IPS DF 6.9 (cell line): ENCODE measurements at regions not wholly inside any gene's neighbourhood (a gene's known extent, or its start where the extent isn't known, plus 50 kb on each side); places are given as distances from the start of the nearest gene placed in this dataset.
"Not testable (repeated sequence)": the region's sequence is repeated elsewhere in the genome, so short reads cannot be mapped to it uniquely, and the experiment has no call there.

Experiments used
- DNase-seq: peaks from one replicate; pipeline ENCODE4 v3.0.0-alpha.2; 2013; ENCODE audit warnings: low read depth, low spot score
- H3K27ac ChIP-seq: one replicate; pipeline ENCODE4 v1.5.1; 2013; ENCODE audit warnings: low read length, control low read depth
- H3K27me3 ChIP-seq: 2 replicates; pipeline ENCODE4 v1.6.1; 2013; ENCODE audit warnings: mild to moderate bottlenecking, low read length; ENCODE audit not compliant: control insufficient read depth, insufficient read depth
- H3K36me3 ChIP-seq: 2 replicates; pipeline ENCODE4 v1.6.1; 2013; ENCODE audit warnings: low read length; ENCODE audit not compliant: control insufficient read depth, insufficient read depth
- H3K4me1 ChIP-seq: 2 replicates; pipeline ENCODE4 v1.6.1; 2013; ENCODE audit warnings: low read length; ENCODE audit not compliant: control insufficient read depth, insufficient read depth
- H3K4me3 ChIP-seq: 2 replicates; pipeline ENCODE4 v1.5.1; 2013; ENCODE audit warnings: mild to moderate bottlenecking, low read length
- H3K9me3 ChIP-seq: 2 replicates; pipeline ENCODE4 v1.6.1; 2013; ENCODE audit warnings: low read length, inconsistent platforms; ENCODE audit not compliant: control insufficient read depth, insufficient read depth
- WGBS: extraction: QIAGEN DNeasy Blood & Tissue Kit; methylation state at CpG from one replicate; pipeline ENCODE4 v1.1.7; 2013; ENCODE audit warnings: mixed read lengths, missing lambda C conversion rate; ENCODE audit not compliant: insufficient read length, insufficient coverage; 5-methylcytosine and 5-hydroxymethylcytosine counted together

GRCh38 chr2:129800285-129800684, 179.2 kb upstream of the RAB6C start:
- WGBS = no CpG with 5 or more reads among the region's 5 CpGs
- H3K27me3 ChIP-seq = no peaks in the 10 kb centered on the region

GRCh38 chr2:129800686-129801085, 178.8 kb upstream of the RAB6C start:
- H3K4me1 ChIP-seq = no peaks in the 10 kb centered on the region; the same call in 1 of the 2 replicates
- H3K27me3 ChIP-seq = no peaks in the 10 kb centered on the region
- no peak overlapping the region for H3K27ac ChIP-seq
- H3K4me3 ChIP-seq = no peak overlapping the region
- no peaks in the 10 kb centered on the region for H3K9me3 ChIP-seq
- no peaks in the 10 kb centered on the region for H3K36me3 ChIP-seq
- DNase-seq = no peak
- WGBS = no CpG with 5 or more reads among the region's 5 CpGs

More at GRCh38 chr2:129800285-129800684, 179.2 kb upstream of the RAB6C start:
- Histone ChIP-seq H3K9me3 (no peaks in the 10 kb centered on the region), H3K4me1 (no peaks in the 10 kb centered on the region; the same call in 1 of the 2 replicates), H3K4me3 (no peak overlapping the region), H3K36me3 (no peaks in the 10 kb centered on the region), H3K27ac (no peak overlapping the region)
- no peak for DNase-seq

DNA sequence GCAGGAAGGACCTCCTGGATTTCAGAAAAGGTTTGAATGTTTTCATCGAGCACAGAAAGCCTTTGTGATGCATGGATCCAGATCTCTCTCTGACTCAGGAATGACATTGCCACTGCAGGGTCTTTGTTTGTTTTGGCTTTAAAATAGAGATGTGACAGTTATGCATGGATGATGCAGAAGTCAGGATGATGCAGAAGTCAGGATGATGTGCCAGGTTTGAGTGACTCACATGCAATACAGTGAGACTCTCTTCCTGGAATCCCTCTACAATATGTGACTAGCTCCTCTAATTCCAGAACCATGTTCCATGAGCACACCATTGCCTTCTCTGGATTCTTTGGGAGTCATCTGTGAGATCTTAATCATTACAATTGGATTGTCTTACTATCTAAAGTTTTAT, 177.9 kb upstream of the RAB6C start:
- Histone ChIP-seq H3K27me3 (no peaks in the 10 kb centered on the region), H3K4me3 (no peak overlapping the region), H3K36me3 (no peaks in the 10 kb centered on the region), H3K27ac (no peak overlapping the region), H3K9me3 (no peaks in the 10 kb centered on the region), H3K4me1 (no peaks in the 10 kb centered on the region; the same call in 1 of the 2 replicates)
- no CpG with 5 or more reads among the region's 1 CpG for WGBS
- no peak for DNase-seq

DNA sequence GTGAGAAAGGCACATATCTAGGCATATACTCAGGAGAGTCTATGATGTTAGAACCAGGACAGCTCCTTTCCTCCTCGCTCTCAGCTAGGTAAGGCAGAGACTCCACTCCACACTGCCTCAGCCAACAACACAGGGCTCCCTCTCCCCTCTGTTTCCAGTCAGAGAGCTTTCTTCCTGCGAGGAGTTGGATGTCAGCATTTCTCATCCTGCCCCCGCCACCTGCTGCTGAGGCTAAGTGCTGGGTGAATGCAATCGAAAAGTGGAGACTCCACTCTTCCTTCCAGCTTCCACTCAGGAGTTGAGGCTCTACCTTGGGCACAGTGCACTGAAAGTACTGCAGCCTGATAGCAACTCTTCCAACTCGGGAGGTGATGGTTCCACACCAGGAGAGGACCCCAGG, 177.2 kb upstream of the RAB6C start:
- no peak overlapping the region for H3K4me3 ChIP-seq
- no peaks in the 10 kb centered on the region for H3K36me3 ChIP-seq
- no CpG with 5 or more reads among the region's 5 CpGs for WGBS
- DNase-seq = no peak
- no peaks in the 10 kb centered on the region for H3K9me3 ChIP-seq
- H3K27me3 ChIP-seq = no peaks in the 10 kb centered on the region
- no peak overlapping the region for H3K27ac ChIP-seq
- peaks cover 1% of the 10 kb centered on the region; the same call in 1 of the 2 replicates for H3K4me1 ChIP-seq

DNA sequence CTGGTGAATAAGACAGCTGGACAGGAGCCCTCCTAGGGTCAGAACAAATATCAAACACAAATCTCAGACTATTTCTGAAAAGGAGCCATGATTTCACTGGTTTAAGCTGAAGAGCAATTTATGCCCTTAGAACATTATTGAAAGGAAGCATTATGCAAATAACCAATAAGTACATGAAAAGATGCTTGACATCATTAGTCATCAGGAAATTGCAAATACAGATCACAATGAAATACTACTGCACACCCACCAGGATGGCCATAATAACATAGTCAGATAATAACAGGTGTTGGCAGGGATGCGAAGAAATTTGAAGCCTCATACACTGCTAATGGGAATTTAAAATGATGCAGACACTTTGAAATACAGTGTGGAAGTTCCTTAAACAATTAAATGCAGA, 176.4 kb upstream of the RAB6C start:
- Histone ChIP-seq H3K4me1 (peaks cover 1% of the 10 kb centered on the region; the same call in 1 of the 2 replicates), H3K27me3 (no peaks in the 10 kb centered on the region), H3K36me3 (no peaks in the 10 kb centered on the region), H3K27ac (no peak overlapping the region), H3K9me3 (no peaks in the 10 kb centered on the region), H3K4me3 (no peak overlapping the region)
- WGBS = no CpG with 5 or more reads among the region's 1 CpG
- no peak for DNase-seq

DNA sequence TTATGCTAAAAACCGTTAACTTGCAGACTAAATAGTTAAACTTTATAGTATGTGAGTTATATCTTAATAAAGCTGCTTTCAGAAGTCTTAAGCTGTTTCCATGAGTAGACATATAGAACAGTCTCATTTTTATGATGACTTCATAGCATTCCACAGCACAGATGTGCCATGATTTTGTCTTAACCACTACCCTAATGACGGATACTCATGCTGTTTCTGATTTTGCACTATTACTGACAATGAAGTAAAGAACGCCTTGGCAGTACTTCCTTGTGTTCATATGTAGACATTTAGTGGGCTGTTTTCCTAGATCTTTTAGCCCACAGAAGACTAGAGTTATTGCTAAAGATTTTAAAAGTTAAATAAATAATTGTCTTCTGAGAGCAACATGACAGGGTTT, 175.6 kb upstream of the RAB6C start:
- WGBS = no CpG with 5 or more reads among the region's 3 CpGs
- DNase-seq = no peak
- Histone ChIP-seq H3K4me3 (no peak overlapping the region), H3K36me3 (no peaks in the 10 kb centered on the region), H3K27ac (no peak overlapping the region), H3K9me3 (no peaks in the 10 kb centered on the region), H3K27me3 (no peaks in the 10 kb centered on the region), H3K4me1 (peaks cover 1% of the 10 kb centered on the region; the same call in 1 of the 2 replicates)

GRCh38 chr2:129805899-129806298, 173.6 kb upstream of the RAB6C start:
- H3K27me3 ChIP-seq = no peaks in the 10 kb centered on the region
- DNase-seq = no peak
- no peak overlapping the region for H3K4me3 ChIP-seq
- no peaks in the 10 kb centered on the region for H3K36me3 ChIP-seq
- peaks cover 1% of the 10 kb centered on the region; the same call in 1 of the 2 replicates for H3K4me1 ChIP-seq
- 100% methylated on average over 2 of the region's 11 CpGs for WGBS
- H3K27ac ChIP-seq = no peak overlapping the region
- no peaks in the 10 kb centered on the region for H3K9me3 ChIP-seq

DNA sequence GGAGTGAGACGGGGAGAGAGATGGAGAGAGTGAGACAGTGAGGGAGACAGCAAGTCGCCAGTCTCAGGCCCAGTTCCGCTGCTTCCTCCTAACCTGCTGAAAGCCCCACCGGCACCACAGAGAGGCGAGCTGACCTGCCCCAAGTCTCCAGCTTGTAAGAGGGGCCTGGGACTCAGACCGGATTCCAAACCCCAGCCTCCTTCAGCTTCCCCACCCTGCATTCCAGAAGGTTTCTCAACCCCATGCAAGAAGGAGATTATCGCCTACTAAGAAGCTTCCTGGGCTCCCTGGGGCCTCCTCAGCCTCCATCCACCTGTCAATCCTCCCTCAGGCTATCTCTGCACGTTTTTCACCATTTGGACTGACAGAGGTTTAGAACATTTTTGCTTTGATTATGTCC, 173.1 kb upstream of the RAB6C start:
- Histone ChIP-seq H3K4me1 (peaks cover 1% of the 10 kb centered on the region; the same call in 1 of the 2 replicates), H3K27ac (no peak overlapping the region), H3K36me3 (no peaks in the 10 kb centered on the region), H3K9me3 (no peaks in the 10 kb centered on the region), H3K4me3 (no peak overlapping the region), H3K27me3 (no peaks in the 10 kb centered on the region)
- WGBS = 100% methylated on average over 1 of the region's 8 CpGs
- no peak for DNase-seq

DNA sequence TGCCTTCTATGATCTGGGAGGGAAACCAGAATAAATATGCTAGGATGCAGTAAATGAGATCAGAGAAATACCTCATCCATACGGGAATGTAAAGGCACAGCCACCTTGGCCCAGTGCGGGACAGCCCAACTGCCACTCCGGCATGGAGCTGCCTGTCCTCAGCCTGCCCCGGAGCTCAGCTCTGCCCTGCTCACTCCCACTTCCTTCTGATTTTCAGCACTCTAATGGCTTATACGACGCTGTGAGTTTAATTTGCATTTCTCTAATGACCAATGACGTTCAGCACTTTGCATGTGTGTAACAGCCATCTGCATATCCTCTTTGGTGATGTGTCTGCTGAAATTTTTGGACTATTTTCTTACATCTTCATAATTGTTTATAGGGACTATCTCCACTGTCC, 172.5 kb upstream of the RAB6C start:
- no peaks in the 10 kb centered on the region for H3K9me3 ChIP-seq
- DNase-seq = no peak
- WGBS = no CpG with 5 or more reads among the region's 7 CpGs

GRCh38 chr2:129807642-129808338, 171.7 kb upstream of the RAB6C start:
- H3K4me3 ChIP-seq, H3K9me3 ChIP-seq, H3K27me3 ChIP-seq, H3K36me3 ChIP-seq, H3K27ac ChIP-seq, DNase-seq, H3K4me1 ChIP-seq: not testable (repeated sequence)
- WGBS = no CpG with 5 or more reads among the region's 22 CpGs

More for the DNA sequence above, 172.5 kb upstream of the RAB6C start:
- H3K4me3 ChIP-seq = no peak overlapping the region
- no peak overlapping the region for H3K27ac ChIP-seq
- no peaks in the 10 kb centered on the region for H3K27me3 ChIP-seq
- 0 out of 2 replicates have a peak, but pooled peaks cover 1% of the 10 kb centered on the region for H3K4me1 ChIP-seq
- no peaks in the 10 kb centered on the region for H3K36me3 ChIP-seq

DNA sequence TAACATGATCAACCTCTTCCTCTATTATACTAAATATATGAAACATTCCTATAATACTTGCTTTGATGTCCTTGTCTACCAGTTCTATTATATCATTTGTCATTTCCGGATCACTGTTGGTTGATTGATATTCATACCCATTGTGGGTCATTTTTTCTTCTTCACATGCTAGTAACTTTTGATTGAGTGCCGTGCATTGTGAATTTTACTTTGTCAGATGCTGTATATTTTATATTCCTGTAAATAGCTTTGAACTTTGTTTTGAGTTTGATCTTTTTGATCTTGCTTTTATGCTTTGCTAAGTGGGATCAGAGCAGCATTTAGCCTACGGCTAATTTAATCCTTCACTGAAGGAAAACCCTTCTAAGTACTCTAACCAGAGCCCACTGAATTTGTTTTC, 168.9 kb upstream of the RAB6C start:
- 0 out of 2 replicates have a peak, but pooled peaks cover 1% of the 10 kb centered on the region for H3K4me1 ChIP-seq
- H3K27ac ChIP-seq = no peak overlapping the region
- DNase-seq = no peak
- H3K36me3 ChIP-seq = no peaks in the 10 kb centered on the region
- no CpG with 5 or more reads among the region's 3 CpGs for WGBS
- no peak overlapping the region for H3K4me3 ChIP-seq
- H3K9me3 ChIP-seq = no peaks in the 10 kb centered on the region
- H3K27me3 ChIP-seq = no peaks in the 10 kb centered on the region
